ENCODE measurements at regions not wholly inside any gene's neighbourhood (a gene's known extent, or its start where the extent isn't known, plus 50 kb on each side); places are given as distances from the start of the nearest gene placed in this dataset.
"Not testable (repeated sequence)": the region's sequence is repeated elsewhere in the genome, so short reads cannot be mapped to it uniquely, and the experiment has no call there.

- Histone ChIP-seq H3K9me3 (ENCODE audit: control insufficient read depth, insufficient read depth, low read length) (no peaks in the 10 kb centered on the region), H3F3A (ENCODE audit: control insufficient read depth, insufficient read depth) (no peaks in the 10 kb centered on the region)
- TF ChIP-seq CTCF (IDR thresholded peaks at IDR 0.05; ENCODE audit: low read depth, low read length, poor library complexity, severe bottlenecking) (no peak), EZH2phosphoT487 (IDR thresholded peaks at IDR 0.05; ENCODE audit: borderline replicate concordance, low read length) (no peak)
Observed at GRCh38 chr11:69220561-69221051, 64.9 kb downstream of the SMIM38 start.

GRCh38 chr11:69221086-69221485, 65.4 kb downstream of the SMIM38 start:
- Histone ChIP-seq H3F3A (ENCODE audit: control insufficient read depth, insufficient read depth) (no peaks in the 10 kb centered on the region), H3K4me3 (ENCODE audit: low read length) (no peak overlapping the region), H3K36me3 (ENCODE audit: control insufficient read depth, low read length) (no peaks in the 10 kb centered on the region), H3K9me2 (replicated peaks; ENCODE audit: control insufficient read depth, low read length) (no peaks in the 10 kb centered on the region), H3K4me1 (ENCODE audit: control insufficient read depth, low read length) (no peaks in the 10 kb centered on the region), H3K9me3 (ENCODE audit: control insufficient read depth, insufficient read depth, low read length) (no peaks in the 10 kb centered on the region), H3K79me2 (ENCODE audit: control insufficient read depth, low read length) (no peaks in the 10 kb centered on the region), H4K20me1 (ENCODE audit: control insufficient read depth, insufficient read depth, low read depth, low read length) (no peaks in the 10 kb centered on the region), H3K4me2 (ENCODE audit: low read length) (no peak overlapping the region), H3K27ac (ENCODE audit: low read depth, low read length) (no peak overlapping the region), H3K27me3 (ENCODE audit: control insufficient read depth, low read length) (peaks cover 6% of the 10 kb centered on the region)
- no peak for TF ChIP-seq CTCF (IDR thresholded peaks at IDR 0.05; ENCODE audit: low read depth, low read length, poor library complexity, severe bottlenecking)
- TF ChIP-seq EZH2phosphoT487 (IDR thresholded peaks at IDR 0.05; ENCODE audit: borderline replicate concordance, low read length) = no peak

More at GRCh38 chr11:69220561-69221051, 64.9 kb downstream of the SMIM38 start:
- no peaks in the 10 kb centered on the region for H4K20me1 ChIP-seq (ENCODE audit: control insufficient read depth, insufficient read depth, low read depth, low read length)
- no peak overlapping the region for H3K4me2 ChIP-seq (ENCODE audit: low read length)
- no peaks in the 10 kb centered on the region for H3K9me2 ChIP-seq (replicated peaks; ENCODE audit: control insufficient read depth, low read length)
- H3K36me3 ChIP-seq (ENCODE audit: control insufficient read depth, low read length) = no peaks in the 10 kb centered on the region
- H3K79me2 ChIP-seq (ENCODE audit: control insufficient read depth, low read length) = no peaks in the 10 kb centered on the region
- no peaks in the 10 kb centered on the region for H3K4me1 ChIP-seq (ENCODE audit: control insufficient read depth, low read length)
- H3K27me3 ChIP-seq (ENCODE audit: control insufficient read depth, low read length) = 0 out of 2 replicates have a peak, but pooled peaks cover 5% of the 10 kb centered on the region
- no peak overlapping the region for H3K4me3 ChIP-seq (ENCODE audit: low read length)
- H3K27ac ChIP-seq (ENCODE audit: low read depth, low read length) = no peak overlapping the region

- not testable (repeated sequence) for H3K27ac ChIP-seq (ENCODE audit: low read depth, low read length); H3K9me2 ChIP-seq (replicated peaks; ENCODE audit: control insufficient read depth, low read length); H3K4me1 ChIP-seq (ENCODE audit: control insufficient read depth, low read length); H3K4me2 ChIP-seq (ENCODE audit: low read length); H3K36me3 ChIP-seq (ENCODE audit: control insufficient read depth, low read length); H3K9me3 ChIP-seq (ENCODE audit: control insufficient read depth, insufficient read depth, low read length); H3K4me3 ChIP-seq (ENCODE audit: low read length); H3F3A ChIP-seq (ENCODE audit: control insufficient read depth, insufficient read depth); H4K20me1 ChIP-seq (ENCODE audit: control insufficient read depth, insufficient read depth, low read depth, low read length); H3K27me3 ChIP-seq (ENCODE audit: control insufficient read depth, low read length); H3K79me2 ChIP-seq (ENCODE audit: control insufficient read depth, low read length)
Observed at GRCh38 chr11:69221636-69222035, 65.9 kb downstream of the SMIM38 start.

GRCh38 chr11:69227271-69227670, 66.7 kb upstream of the MYEOV start:
- no peak for TF ChIP-seq EZH2phosphoT487 (IDR thresholded peaks at IDR 0.05; ENCODE audit: borderline replicate concordance, low read length)
- TF ChIP-seq CTCF (IDR thresholded peaks at IDR 0.05; ENCODE audit: low read depth, low read length, poor library complexity, severe bottlenecking) = no peak
- Histone ChIP-seq H4K20me1 (ENCODE audit: control insufficient read depth, insufficient read depth, low read depth, low read length) (no peaks in the 10 kb centered on the region), H3F3A (ENCODE audit: control insufficient read depth, insufficient read depth) (no peaks in the 10 kb centered on the region), H3K4me3 (ENCODE audit: low read length) (no peak overlapping the region), H3K9me3 (ENCODE audit: control insufficient read depth, insufficient read depth, low read length) (no peaks in the 10 kb centered on the region), H3K79me2 (ENCODE audit: control insufficient read depth, low read length) (no peaks in the 10 kb centered on the region), H3K27me3 (ENCODE audit: control insufficient read depth, low read length) (peaks cover 14% of the 10 kb centered on the region), H3K27ac (ENCODE audit: low read depth, low read length) (no peak overlapping the region), H3K9me2 (replicated peaks; ENCODE audit: control insufficient read depth, low read length) (no peaks in the 10 kb centered on the region), H3K4me1 (ENCODE audit: control insufficient read depth, low read length) (no peaks in the 10 kb centered on the region), H3K4me2 (ENCODE audit: low read length) (no peak overlapping the region), H3K36me3 (ENCODE audit: control insufficient read depth, low read length) (no peaks in the 10 kb centered on the region)
